H9 (cell line): ENCODE measurements at regions not wholly inside any gene's neighbourhood (a gene's known extent, or its start where the extent isn't known, plus 50 kb on each side); places are given as distances from the start of the nearest gene placed in this dataset.

Source experiments
- DNase-seq: peaks from one replicate; pipeline ENCODE4 v3.0.0-alpha.2; 2017
- H2AFZ ChIP-seq: one replicate; pipeline ENCODE4 v1.6.1; 2013; ENCODE audit warnings: mild to moderate bottlenecking, low read length, control low read depth, moderate library complexity
- H2AK5ac ChIP-seq: 2 replicates; pipeline ENCODE4 v1.6.1; 2013; ENCODE audit warnings: low read length, control low read depth, mixed read lengths; ENCODE audit not compliant: insufficient read length
- H2BK120ac ChIP-seq: one replicate; pipeline ENCODE4 v1.6.1; 2013; ENCODE audit warnings: low read depth, mild to moderate bottlenecking, low read length, control low read depth, inconsistent platforms; ENCODE audit not compliant: poor library complexity, severe bottlenecking
- H2BK12ac ChIP-seq: 2 replicates; pipeline ENCODE4 v1.6.1; 2013; ENCODE audit warnings: low read length, control low read depth, mixed read lengths, low read depth; ENCODE audit not compliant: insufficient read length
- H2BK15ac ChIP-seq: 2 replicates; pipeline ENCODE4 v1.6.1; 2013; ENCODE audit warnings: low read depth, low read length, control low read depth
- H2BK20ac ChIP-seq: one replicate; pipeline ENCODE4 v1.6.1; 2013; ENCODE audit warnings: low read depth, mild to moderate bottlenecking, low read length, control low read depth, inconsistent platforms; ENCODE audit not compliant: poor library complexity, severe bottlenecking
- H2BK5ac ChIP-seq: 2 replicates; pipeline ENCODE4 v1.6.1; 2013; ENCODE audit warnings: low read length, control low read depth, mixed read lengths; ENCODE audit not compliant: insufficient read length
- H3K14ac ChIP-seq: 2 replicates; pipeline ENCODE4 v1.6.1; 2013; ENCODE audit warnings: low read length, control low read depth; ENCODE audit not compliant: insufficient read depth
- H3K18ac ChIP-seq: 2 replicates; pipeline ENCODE4 v1.6.1; 2013; ENCODE audit warnings: low read depth, mild to moderate bottlenecking, mixed read lengths, low read length, control low read depth; ENCODE audit not compliant: insufficient read length
- H3K23ac ChIP-seq: 2 replicates; pipeline ENCODE4 v1.6.1; 2013; ENCODE audit warnings: low read length, control low read depth, mixed read lengths, low read depth; ENCODE audit not compliant: insufficient read length
- H3K23me2 ChIP-seq: 2 replicates; pipeline ENCODE4 v1.6.1; 2013; ENCODE audit warnings: low read depth, mild to moderate bottlenecking, mixed read lengths, low read length, control low read depth; ENCODE audit not compliant: insufficient read length, poor library complexity, severe bottlenecking
- H3K27ac ChIP-seq: 2 replicates; pipeline ENCODE4 v1.5.1; 2013; ENCODE audit warnings: low read length, control low read depth, mixed read lengths, low read depth; ENCODE audit not compliant: insufficient read length
- H3K27me3 ChIP-seq: 2 replicates; pipeline ENCODE4 v1.6.1; 2013; ENCODE audit warnings: low read length, control low read depth, inconsistent platforms; ENCODE audit not compliant: insufficient read depth
- H3K4ac ChIP-seq: 2 replicates; pipeline ENCODE4 v1.6.1; 2013; ENCODE audit warnings: low read depth, mild to moderate bottlenecking, control low read depth, inconsistent platforms, low read length, moderate library complexity
- H3K4me1 ChIP-seq: 2 replicates; pipeline ENCODE4 v1.6.1; 2013; ENCODE audit warnings: low read length, control low read depth, inconsistent platforms; ENCODE audit not compliant: insufficient read depth
- H3K4me2 ChIP-seq: 2 replicates; pipeline ENCODE4 v1.6.1; 2013; ENCODE audit warnings: low read length, control low read depth, mixed read lengths; ENCODE audit not compliant: insufficient read length, insufficient read depth
- H3K56ac ChIP-seq: 2 replicates; pipeline ENCODE4 v1.6.1; 2013; ENCODE audit warnings: low read depth, mild to moderate bottlenecking, mixed read lengths, low read length, control low read depth; ENCODE audit not compliant: insufficient read length
- H3K79me1 ChIP-seq: 2 replicates; pipeline ENCODE4 v1.6.1; 2013; ENCODE audit warnings: low read depth, mild to moderate bottlenecking, moderate library complexity, low read length, control low read depth, inconsistent platforms; ENCODE audit not compliant: insufficient read depth, poor library complexity, severe bottlenecking
- H3K79me2 ChIP-seq: 2 replicates; pipeline ENCODE4 v1.6.1; 2013; ENCODE audit warnings: low read length, control low read depth, inconsistent platforms; ENCODE audit not compliant: insufficient read depth
- H3K9ac ChIP-seq: 2 replicates; pipeline ENCODE4 v1.6.1; 2013; ENCODE audit warnings: low read length, control low read depth, mixed read lengths; ENCODE audit not compliant: insufficient read length; ENCODE audit errors: extremely low read depth
- H3K9me3 ChIP-seq: one replicate; pipeline ENCODE4 v1.6.1; 2013; ENCODE audit warnings: low read depth, low read length, inconsistent platforms; ENCODE audit not compliant: control insufficient read depth
- H3T11ph ChIP-seq: one replicate; pipeline ENCODE4 v1.6.1; 2013; ENCODE audit warnings: mild to moderate bottlenecking, low read length, control low read depth, inconsistent platforms
- H4K20me1 ChIP-seq: one replicate; pipeline ENCODE4 v1.6.1; 2013; ENCODE audit not compliant: control insufficient read depth, insufficient read length, insufficient read depth
- H4K5ac ChIP-seq: 2 replicates; pipeline ENCODE4 v1.6.1; 2013; ENCODE audit warnings: low read depth, mild to moderate bottlenecking, mixed read lengths, low read length, control low read depth; ENCODE audit not compliant: insufficient read length
- H4K8ac ChIP-seq: replicated peaks from 2 replicates; pipeline ENCODE4 v1.6.1; 2013; ENCODE audit warnings: low read length, control low read depth, mixed read lengths, low read depth; ENCODE audit not compliant: insufficient read length
- H4K91ac ChIP-seq: 2 replicates; pipeline ENCODE4 v1.6.1; 2013; ENCODE audit warnings: low read depth, mild to moderate bottlenecking, moderate library complexity, mixed read lengths, low read length, control low read depth; ENCODE audit not compliant: insufficient read length
- H3K27ac Mint-ChIP-seq, 3 experiments: 2 replicates in 2 of 3; 3 replicates in 1 of 3; pipeline ENCODE4 v1.8.0; 2020 to 2021; ENCODE audit warnings: mixed read lengths in 3 of 3, mild to moderate bottlenecking in 1 of 3, moderate library complexity in 1 of 3
- H3K27me3 Mint-ChIP-seq: 2 replicates; pipeline ENCODE4 v1.8.0; 2021; ENCODE audit warnings: low read depth, mild to moderate bottlenecking, moderate library complexity, mixed read lengths
- H3K36me3 Mint-ChIP-seq, 3 experiments: 2 replicates in 2 of 3; 3 replicates in 1 of 3; pipeline ENCODE4 v1.8.0; 2020 to 2021; ENCODE audit warnings: low read depth in 3 of 3, mixed read lengths in 3 of 3; ENCODE audit not compliant: insufficient read depth in 1 of 3
- H3K4me1 Mint-ChIP-seq, 2 experiments: 2 replicates each; pipeline ENCODE4 v1.8.0; 2020; ENCODE audit warnings: mixed read lengths in 2 of 2
- H3K4me3 Mint-ChIP-seq, 2 experiments: 2 replicates in 1 of 2; 3 replicates in 1 of 2; pipeline ENCODE4 v1.8.0; 2020 to 2021; ENCODE audit warnings: mild to moderate bottlenecking in 2 of 2, mixed read lengths in 2 of 2, moderate library complexity in 1 of 2
- H3K9me3 Mint-ChIP-seq, 2 experiments: 2 replicates in 1 of 2; 3 replicates in 1 of 2; pipeline ENCODE4 v1.8.0; 2020; ENCODE audit warnings: mild to moderate bottlenecking in 2 of 2, mixed read lengths in 2 of 2, moderate library complexity in 1 of 2
- CTCF ChIP-seq: fragments of 200-600 bp; sonication (generic); conservative IDR thresholded peaks from 3 replicates; pipeline ENCODE4 v1.8.0; 2021; ENCODE audit warnings: antibody characterized with exemption, mild to moderate bottlenecking
- WGBS: extraction: QIAGEN DNeasy Blood & Tissue Kit; methylation state at CpG from one replicate; pipeline ENCODE4 v1.1.7; 2013; ENCODE audit warnings: missing lambda C conversion rate, low lambda C conversion rate, mixed read lengths; ENCODE audit not compliant: insufficient read length; ENCODE audit errors: extremely low coverage; 5-methylcytosine and 5-hydroxymethylcytosine counted together

- Histone ChIP-seq H2BK20ac (no peak overlapping the region), H3K23ac (no peak overlapping the region), H3K27me3 (no peaks in the 10 kb centered on the region), H4K91ac (no peak overlapping the region), H2AFZ (no peak overlapping the region), H2BK120ac (no peak overlapping the region), H2BK12ac (no peak overlapping the region), H3K9me3 (no peaks in the 10 kb centered on the region), H2AK5ac (no peak overlapping the region), H3K27ac (no peak overlapping the region), H4K20me1 (no peaks in the 10 kb centered on the region), H3K4ac (no peak overlapping the region), H3K14ac (no peak overlapping the region), H3K18ac (no peak overlapping the region), H2BK5ac (no peak overlapping the region), H3K79me2 (no peaks in the 10 kb centered on the region), H3K79me1 (no peaks in the 10 kb centered on the region), H3T11ph (no peak overlapping the region), H4K5ac (no peak overlapping the region), H3K9ac (no peak overlapping the region), H3K56ac (no peak overlapping the region), H2BK15ac (no peak overlapping the region), H3K4me2 (no peak overlapping the region), H3K23me2 (no peaks in the 10 kb centered on the region), H4K8ac (no peak overlapping the region), H3K4me1 (no peaks in the 10 kb centered on the region)
- H3K36me3 Mint-ChIP-seq: peaks cover 0 to 15% (median 3%) of the 10 kb centered on the region in 3 experiments; a peak in 3 of 7 replicates
- WGBS: no CpG with 5 or more reads among the region's 1 CpG
- no peak for TF ChIP-seq CTCF
- H3K27ac Mint-ChIP-seq: no peak overlapping the region
- no peaks in the 10 kb centered on the region for H3K27me3 Mint-ChIP-seq
- DNase-seq: no peak
- H3K4me3 Mint-ChIP-seq: no peak overlapping the region
- no peaks in the 10 kb centered on the region for H3K4me1 Mint-ChIP-seq
- H3K9me3 Mint-ChIP-seq: peaks cover 9 to 25% of the 10 kb centered on the region in 2 experiments; a peak in 4 of 5 replicates
These were observed 2110.6 kb downstream of the MRPL39 start for GRCh38 chr21:23496729-23497128.
